OCI-LY1 (cell line): ENCODE measurements at regions not wholly inside any gene's neighbourhood (a gene's known extent, or its start where the extent isn't known, plus 50 kb on each side); places are given as distances from the start of the nearest gene placed in this dataset.

Experiments
- EZH2 ChIP-seq: fragments of 200-600 bp; sonication (generic), shearing (Covaris generic); IDR thresholded peaks from 2 replicates; pipeline ENCODE4 v1.8.0; 2017; ENCODE audit warnings: borderline replicate concordance, mixed run types, mild to moderate bottlenecking, antibody characterized with exemption, low read length, moderate library complexity, mixed read lengths
- TF ChIP-seq, protein P1 (sequence below): fragments of 200-600 bp; sonication (generic), shearing (Covaris generic); IDR thresholded peaks from 2 replicates; pipeline ENCODE4 v1.5.1; 2017; ENCODE audit warnings: mild to moderate bottlenecking, antibody characterized with exemption, low read length, moderate library complexity, mixed read lengths

DNA sequence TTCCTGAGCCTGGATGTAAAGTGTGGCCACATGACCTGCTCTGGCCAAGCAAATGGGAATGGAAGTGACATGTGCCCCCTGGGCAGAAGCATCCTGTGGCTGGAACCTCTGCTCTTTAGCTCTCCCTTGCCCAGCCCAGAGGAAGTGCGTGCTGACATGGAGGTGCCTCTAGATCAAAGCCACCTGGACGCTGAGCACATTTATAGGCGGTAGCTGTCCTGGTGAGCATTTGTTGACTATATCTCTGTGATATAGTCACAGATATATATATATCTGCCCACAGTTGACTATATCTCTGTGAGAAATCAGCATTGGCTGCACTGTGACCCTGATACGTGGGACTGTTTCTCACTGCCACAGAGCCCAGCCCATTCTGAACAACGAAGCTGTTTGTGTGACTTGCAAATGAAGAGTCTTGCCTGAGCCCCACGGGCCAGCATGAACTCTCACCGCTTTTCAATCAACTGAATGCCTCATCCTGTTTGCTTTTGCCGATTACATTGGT, 118.8 kb downstream of the C16orf95 start:
- no peak for TF ChIP-seq EZH2
- TF ChIP-seq, protein P1, sequence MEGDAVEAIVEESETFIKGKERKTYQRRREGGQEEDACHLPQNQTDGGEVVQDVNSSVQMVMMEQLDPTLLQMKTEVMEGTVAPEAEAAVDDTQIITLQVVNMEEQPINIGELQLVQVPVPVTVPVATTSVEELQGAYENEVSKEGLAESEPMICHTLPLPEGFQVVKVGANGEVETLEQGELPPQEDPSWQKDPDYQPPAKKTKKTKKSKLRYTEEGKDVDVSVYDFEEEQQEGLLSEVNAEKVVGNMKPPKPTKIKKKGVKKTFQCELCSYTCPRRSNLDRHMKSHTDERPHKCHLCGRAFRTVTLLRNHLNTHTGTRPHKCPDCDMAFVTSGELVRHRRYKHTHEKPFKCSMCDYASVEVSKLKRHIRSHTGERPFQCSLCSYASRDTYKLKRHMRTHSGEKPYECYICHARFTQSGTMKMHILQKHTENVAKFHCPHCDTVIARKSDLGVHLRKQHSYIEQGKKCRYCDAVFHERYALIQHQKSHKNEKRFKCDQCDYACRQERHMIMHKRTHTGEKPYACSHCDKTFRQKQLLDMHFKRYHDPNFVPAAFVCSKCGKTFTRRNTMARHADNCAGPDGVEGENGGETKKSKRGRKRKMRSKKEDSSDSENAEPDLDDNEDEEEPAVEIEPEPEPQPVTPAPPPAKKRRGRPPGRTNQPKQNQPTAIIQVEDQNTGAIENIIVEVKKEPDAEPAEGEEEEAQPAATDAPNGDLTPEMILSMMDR: no peak
